CD4-positive, alpha-beta T cell treated with Interleukin-15 for 1 hour (primary cell): ENCODE measurements at regions not wholly inside any gene's neighbourhood (a gene's known extent, or its start where the extent isn't known, plus 50 kb on each side); places are given as distances from the start of the nearest gene placed in this dataset.

Source experiments
- DNase-seq: peaks from one replicate; pipeline ENCODE4 v3.0.0-alpha.2; 2020

DNA sequence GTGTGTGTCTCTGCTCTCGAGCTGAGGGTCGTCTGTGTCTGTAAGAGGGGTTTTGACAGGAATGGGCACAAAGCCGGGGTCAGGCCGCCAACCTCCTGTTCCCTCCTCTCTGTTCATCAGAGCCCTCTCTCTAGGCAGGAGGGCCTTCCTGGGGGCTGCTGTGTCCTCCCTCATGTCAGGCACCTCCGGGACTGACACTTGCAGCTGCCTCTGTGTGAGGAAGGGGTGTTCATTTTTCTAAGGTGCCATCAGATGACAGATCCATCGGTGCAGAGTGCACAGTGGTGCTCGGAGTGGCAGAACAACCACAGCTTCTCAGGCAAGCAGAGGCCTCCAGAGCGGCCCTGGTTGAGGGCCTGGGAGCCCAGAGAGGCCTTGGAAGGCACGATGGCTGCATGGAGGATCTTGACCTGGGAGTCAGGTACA, 265.4 kb upstream of the B3GAT1 start:
- no peak for DNase-seq

DNA sequence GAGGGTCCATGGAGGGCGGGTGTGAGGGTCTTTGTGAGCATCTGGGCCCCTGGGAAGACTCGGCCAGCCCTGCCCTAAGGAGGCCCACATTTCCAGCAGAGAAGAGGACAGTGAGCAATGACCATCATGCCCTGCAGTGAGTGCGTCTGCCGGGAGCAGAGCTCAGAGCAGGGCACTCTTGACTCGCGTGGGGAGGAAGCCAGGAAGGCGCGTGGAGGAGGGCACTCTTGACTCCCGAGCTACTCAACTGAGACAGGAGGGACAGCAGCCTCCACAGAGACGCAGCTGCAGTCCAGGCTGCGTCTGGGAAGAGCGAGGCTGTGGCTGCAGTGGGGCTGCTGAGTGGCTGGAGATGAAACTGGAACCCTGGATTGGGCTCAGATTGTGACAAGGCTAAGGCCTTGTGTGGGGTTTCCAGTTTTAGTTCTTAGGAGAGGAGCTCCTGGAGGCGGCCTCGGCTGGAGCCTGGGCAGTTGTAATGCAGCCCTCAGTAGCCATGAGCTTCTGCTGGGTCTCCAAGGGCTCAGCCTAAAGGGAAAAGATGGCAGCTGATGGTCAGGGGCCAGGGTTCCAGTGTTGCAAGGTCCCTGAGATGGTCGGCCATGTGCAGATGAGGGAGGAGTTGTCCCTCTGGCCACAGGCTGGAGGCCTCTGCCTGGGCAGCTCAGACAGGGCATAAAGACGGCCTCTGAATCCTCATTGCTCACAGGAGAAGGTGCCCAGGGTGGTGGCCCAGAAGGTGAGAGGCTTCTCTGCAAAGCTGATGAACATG, 264.7 kb upstream of the B3GAT1 start:
- DNase-seq, result no peak

DNA sequence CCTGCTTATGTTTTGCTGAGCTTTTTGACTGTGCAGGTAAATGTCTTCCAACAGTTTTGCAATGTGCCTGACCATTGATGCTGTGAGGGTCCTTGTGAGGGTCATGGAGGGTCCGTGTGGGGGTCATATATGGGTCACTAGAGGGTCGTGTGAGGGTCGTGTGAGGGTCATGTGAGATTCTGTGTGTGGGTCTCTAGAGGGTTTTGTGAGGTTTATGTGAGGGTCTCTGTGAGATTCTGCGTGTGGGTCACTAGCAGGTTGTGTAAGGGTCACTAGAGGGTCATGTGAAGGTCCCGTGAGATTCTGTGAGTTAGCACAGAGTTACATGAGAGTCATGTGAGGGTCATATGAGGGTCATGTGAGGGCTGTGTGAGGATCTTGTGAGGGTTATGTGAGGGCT, 263.9 kb upstream of the B3GAT1 start:
- DNase-seq, result no peak

DNA sequence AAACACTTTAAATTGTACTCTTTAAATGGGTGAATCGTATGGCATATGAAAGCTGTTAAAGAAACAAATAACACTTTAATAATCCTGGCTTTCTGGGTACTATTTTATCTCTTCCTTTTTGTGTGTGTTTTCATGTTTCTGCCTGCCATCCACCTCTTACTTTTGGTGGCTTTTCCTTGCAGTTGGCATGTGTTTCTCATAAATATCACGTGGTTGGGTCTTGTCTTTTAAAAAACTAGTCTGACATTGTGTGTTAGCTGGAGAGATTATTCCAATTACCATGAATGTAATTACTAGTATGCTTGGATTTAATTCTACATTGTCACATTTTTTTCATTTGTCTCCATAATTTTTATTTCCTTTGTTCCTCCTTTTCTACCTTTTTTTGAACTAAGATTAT, 262.9 kb upstream of the B3GAT1 start:
- DNase-seq, result no peak

DNA sequence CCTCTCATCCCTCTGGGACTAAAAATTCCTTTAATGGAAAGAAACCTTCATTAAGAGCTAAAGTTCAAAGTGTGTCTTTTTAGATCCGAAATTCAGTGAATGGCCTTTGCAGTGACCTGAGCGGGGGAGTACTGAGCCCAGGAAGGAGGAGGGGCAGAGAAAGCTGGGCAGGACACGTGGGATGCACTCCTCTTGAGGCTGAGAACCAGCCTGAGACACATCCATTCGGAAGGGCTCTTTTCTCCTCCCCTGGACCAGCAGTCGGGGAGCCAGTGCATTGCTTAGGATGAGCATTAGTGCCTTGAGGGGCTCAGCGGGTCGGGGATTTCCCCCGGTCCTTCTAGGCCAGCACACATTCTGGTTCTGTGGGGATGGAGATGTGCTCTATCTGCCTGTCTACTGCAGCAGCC, 258.9 kb upstream of the B3GAT1 start:
- no peak for DNase-seq

DNA sequence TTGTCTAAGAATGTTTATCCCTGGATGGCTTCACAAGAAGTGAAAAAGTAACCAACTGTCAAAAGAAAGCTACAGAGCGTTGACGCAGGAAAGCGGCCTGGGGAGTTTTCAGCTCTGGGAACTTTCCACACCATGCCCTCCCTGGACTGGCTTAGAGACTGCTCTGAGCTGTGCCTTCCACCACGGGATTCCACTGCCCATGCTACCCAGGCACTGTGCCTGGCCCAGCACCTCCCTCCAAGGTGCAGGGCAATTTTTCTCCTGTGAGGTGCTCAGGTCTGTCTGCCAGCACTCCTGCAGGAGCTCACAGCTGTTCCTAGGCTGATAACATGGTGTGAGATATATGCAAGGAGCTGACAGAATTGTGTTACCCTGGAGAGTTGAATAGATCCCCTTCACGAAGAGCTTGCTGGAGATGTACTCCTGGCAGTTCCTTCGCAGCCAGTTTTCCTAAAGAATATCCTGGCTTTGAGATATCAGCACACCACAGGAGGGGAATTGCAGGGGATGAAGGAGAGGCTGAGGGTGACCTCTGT, 258.3 kb upstream of the B3GAT1 start:
- DNase-seq, result no peak

DNA sequence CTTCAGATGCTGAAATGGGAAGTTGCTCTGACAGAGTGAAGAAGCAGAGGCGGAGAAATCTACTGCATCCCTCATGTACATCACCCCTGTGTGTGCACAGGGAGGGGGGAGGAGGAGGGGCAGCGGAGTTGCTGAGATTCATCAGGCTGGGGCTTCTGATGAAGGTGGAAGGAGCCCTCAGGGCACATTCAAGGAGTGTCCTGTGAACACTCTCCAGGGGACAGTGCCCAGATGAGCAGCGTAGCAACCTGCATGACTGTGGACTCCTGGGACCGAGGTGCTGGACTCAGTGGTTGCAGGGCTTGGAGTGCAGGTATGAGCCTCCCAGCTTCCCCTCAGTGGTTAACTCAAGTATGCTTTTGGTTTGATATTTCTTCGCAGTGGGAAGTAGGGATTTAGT, 257.8 kb upstream of the B3GAT1 start:
- no peak for DNase-seq

DNA sequence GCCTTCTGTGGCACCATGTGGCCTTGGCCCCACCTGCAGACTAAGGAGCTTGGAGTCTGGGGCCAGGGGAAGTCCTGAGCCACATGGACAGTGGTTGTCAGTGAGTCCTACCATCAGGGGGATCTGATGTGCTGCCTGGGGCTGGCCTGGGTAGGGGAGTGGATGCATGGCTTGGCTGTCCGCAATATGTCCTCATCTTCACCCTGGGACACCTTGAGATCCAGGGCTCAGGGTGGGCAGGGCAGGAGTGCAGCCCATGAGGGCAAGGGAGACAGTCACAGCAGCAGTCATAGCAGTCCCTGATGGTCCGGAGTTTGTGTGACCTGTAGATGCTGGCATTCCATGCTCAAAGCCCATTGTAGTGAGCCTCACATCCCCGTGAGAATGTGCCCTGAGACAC, 256.8 kb upstream of the B3GAT1 start:
- no peak for DNase-seq

DNA sequence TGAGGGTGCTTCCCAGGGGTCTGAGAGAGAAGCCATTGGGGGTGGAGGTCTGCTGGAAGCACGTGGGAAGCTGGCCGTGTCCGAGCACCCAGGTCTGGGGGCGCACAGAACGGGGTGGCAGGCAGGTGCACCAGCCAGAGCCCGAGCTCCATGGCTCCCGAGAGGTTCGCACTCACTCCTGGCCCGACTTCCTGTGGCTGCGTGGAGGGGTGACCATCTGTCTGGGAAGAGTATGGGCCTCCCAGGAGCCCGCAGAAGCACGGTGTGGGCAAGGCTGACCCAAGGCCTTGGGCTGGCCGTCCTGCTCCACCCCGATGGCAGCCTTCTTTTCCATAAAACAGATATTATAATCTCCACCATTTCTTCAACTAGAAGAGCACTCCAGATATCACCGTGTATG, 256.0 kb upstream of the B3GAT1 start:
- no peak for DNase-seq

DNA sequence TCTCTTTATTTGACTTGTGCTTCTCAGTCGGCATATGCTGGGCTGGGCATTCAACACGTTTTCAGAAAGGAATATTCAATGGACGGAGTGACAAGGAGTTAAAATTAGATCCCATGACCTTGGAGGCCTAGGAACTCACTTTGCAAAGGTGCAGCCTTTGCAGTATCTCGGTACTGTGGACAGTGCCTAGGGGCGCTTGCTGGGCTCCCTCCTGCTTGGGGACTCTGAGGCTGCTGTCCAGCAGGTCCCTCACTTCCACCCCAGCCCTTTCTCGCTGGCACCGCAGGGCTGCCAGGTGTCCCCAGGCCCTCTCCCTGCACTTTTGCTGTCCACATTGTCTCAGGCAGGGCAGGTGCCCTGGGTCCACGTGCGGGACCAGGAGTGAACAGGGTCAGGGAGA, 255.5 kb upstream of the B3GAT1 start:
- no peak for DNase-seq

DNA sequence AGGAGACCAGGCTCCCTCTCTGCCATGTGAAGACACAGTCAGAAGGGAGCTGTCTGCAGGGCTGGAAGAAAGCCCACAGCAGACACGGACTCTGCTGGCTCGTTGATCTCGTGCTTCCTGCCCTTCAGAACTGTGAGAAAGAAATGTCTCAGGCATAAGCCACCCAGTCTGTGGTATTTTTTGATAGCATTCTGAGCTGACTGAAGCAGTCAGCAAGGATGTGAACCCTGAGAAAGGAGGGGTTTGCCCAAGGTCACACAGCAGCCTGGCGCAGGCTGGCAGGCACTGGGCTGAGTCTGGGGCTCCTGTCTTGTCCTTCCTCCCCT, 255.1 kb upstream of the B3GAT1 start:
- DNase-seq, result no peak

DNA sequence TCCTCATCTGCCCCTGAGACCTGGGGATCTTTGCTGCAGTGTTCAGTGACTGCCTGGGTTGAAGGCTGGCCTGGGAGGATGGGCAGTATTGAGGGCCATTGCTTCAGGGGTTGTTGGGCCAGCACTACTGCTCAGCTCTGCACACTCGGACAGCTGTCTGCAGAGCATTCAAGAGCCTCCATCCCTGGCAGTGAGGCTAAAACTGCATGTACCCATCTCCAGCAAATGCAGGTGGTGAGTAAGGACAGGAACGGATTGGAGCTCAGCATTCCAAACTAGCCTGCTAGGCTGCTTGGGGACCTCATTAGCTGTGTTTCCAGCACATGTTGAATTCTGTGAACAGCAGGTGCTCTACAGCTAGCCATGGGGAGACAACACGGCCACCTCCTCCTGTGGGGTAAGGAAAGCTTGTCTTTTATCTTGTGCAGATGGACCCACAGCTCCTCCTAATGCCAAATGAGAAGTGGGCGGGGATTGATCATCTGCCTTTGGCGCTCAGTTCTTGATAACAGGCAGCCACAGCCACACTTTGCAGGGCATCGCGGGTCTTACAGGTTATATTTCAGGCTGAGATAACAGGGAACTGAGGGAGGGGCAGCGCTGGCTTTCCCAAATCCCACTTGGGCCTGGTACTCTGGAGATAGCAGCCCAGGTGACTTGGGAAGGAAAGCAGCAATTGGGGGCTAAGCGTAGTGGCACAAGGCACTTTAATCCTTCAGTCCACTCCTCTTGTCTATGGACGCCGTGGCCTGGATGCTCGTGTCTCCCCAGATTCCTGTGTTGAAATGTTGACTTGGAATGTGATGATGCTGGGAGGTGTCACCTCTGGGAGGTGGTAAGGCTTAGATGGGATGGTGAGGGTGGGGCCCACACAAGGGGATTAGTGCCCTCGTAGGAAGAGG, 254.5 kb upstream of the B3GAT1 start:
- no peak for DNase-seq

DNA sequence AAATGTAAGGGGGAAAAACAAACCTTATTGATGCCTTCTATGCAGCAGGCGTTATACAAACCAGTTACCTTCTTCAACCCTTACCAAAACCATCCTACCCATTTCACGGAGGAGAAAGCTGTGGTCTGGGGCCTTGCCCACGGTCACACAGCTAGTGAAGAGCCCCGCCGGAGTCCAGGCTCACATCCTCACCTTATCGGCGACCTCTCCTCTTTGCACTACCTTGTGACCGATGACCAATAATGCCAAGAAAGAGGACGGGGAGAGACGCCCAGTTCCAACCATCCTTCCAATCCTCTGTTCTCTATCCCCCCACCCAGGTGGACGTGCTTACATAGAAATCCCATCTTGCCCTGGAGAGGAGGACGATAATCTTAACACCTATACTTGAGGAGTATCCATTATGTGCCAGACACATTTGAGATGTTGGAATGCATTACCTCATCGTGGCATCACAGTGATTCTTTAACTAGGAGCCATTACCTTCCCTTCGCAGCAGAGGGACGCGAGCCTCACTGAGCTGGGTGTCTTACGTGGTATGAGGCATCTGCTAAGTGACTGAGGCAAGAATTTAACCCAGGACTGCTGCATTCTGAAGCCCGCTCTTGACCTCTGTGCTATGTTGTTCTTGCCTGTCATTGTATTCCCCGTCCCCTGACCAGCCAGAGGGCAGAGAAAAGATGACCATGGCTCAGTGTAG, 253.7 kb upstream of the B3GAT1 start:
- DNase-seq, result no peak

DNA sequence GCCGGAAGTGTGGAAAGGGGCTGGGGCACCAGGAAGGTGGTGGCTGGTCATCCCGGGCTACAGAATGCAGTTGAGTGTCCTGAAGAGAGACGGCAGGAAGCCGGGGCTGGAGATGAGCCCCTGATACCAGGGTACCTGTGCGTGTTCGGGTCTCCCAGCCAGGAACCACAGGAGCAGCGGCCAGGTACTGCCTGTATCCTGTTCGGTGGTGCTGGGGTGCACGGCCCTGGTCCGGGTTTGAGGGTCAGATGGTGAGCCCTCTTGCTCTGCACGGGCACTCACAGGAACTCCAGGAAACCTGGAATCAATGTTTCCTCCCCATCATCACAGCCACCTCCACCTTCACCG, 253.1 kb upstream of the B3GAT1 start:
- DNase-seq, result no peak

DNA sequence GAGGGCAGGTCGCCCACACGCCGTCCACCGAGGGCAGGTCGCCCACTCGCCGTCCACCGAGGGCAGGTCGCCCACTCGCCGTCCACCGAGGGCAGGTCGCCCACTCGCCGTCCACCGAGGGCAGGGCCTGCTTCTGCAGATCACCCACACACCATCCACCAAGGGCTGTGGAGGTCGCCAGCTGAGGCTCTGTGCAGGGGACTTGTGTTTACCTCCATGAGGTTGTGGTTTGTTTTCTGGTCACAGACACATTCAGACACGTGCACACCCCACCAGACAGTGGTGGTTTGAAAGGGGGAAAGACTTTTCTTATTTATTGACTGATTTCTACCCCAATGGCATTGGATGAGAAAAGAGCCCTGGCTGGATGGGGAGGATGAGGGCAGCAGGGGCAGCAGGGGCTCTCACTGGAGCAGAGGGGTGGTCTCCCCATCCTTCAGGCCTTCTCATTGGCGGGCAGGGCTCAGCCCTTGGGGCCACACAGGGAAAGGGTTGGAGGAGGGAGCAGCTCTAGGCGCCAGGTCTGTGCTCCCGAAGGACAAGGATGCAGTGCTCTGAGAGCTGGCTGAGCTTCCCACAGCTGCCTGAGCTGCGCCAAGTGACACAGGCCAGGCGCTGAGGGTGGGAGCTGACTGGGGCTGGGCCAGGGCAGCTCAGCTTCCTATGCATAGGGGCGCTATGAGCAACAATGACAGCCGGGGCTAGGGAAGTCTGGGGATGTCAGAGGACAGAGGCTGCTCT, 252.6 kb upstream of the B3GAT1 start:
- DNase-seq, result no peak

DNA sequence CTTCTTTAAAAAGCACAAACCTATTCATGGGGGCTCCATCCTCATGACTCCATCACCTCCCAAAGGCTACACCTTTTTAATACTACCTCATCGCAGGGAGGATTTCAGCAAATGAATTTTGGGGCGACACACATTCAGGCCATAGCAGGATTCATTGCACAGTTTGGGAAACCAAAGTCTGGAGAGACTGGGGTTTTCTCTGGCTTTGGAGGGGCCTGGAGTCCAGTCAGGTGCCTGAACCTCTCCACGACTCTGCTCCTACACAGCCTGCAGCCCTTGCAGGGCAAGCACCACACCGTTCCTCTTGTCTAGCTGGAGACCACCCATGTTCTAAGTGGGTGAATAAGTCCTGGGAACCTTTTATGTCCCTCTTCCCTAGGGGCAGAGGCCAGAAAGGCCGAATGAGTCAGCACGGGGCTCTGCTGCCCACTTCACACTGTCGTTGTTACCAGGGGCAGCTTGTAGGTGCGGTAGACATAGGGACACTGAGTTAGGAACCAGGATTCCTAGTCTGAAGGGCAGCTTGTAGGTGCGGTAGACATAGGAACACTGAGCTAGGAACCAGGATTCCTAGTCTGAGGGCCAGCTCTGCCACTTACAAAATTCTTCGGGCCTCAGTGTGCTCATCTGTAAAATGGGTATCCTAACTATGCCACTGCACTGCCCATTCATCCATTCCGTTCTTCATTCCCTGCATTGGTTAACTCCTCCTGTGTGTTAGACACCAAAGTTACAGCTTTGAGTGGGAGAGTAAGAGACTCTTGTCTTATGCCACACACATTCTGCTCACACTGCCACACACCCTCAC, 251.7 kb upstream of the B3GAT1 start:
- no peak for DNase-seq

DNA sequence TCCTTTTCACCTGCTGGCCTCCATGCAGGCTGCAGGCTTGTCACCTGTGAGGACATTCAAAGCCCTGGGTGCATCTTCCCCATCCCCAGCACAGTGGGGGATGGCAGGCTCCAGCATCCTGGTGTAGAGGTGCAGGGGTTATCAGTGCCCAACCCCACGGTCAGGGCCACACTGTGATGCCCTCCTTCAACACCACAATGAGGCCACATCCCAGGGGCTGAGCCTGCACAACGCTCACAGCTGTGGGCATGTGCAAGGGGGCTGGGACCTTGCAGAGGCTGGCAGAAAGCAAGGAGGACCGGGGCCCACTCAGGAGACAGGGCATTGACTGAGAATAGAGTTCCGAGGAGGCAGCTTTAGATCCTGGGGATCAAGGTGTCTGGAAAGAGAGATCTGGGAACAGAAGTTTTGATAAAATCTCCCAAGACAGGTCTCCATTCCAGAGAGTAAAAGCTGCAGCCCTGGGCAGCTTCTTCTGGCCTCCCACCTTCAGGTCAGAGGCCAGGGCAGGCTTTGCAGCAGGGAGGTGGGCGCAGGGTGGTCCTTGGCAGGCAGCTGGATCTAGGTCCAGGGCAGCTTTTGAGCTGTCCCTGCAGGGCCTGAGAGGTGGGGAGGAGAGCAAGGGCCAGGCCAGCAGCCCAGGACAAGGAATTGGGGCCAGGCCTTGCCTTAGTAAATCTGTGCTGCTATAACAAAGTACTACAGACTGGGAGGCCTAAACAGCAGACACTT, 250.8 kb upstream of the B3GAT1 start:
- DNase-seq, result no peak

DNA sequence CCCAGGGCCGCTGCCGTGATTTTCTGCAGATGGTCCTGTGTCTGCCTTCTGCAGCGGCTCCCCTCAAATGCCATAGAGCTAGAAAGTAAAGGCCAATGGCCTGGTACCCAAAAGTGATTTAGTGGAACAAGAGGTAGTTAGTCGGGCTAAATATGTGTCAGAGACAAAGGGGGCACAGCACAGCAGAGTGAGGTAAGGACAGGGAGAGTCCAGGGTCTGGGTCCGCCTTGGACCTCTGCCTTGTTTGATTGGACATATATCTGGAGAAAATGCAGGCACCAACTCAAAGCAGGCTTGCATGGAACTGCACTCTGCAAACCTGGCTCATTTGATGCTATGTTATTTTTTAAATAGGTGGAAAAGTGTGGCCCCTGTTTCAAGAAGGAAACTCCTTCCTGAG, 249.6 kb upstream of the B3GAT1 start:
- no peak for DNase-seq

DNA sequence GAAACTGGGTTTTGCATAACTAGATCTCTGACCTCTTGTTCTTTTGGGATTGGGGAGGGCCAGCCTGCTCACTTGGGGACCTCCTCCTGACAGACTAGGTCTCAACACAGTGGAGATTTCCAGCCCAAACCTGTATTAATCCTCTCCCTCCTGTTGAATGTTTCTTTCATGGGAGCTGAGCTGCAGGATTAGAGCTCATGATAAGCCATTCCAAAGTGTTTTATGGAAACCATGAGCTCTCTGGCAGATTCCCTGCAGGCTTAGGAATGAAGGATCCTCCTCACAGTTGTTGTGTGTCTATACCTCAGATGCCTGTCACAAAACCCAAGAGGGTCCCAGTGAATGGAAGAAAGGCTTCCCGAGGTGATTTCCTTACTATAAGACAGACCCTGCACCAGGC, 248.4 kb upstream of the B3GAT1 start:
- no peak for DNase-seq

DNA sequence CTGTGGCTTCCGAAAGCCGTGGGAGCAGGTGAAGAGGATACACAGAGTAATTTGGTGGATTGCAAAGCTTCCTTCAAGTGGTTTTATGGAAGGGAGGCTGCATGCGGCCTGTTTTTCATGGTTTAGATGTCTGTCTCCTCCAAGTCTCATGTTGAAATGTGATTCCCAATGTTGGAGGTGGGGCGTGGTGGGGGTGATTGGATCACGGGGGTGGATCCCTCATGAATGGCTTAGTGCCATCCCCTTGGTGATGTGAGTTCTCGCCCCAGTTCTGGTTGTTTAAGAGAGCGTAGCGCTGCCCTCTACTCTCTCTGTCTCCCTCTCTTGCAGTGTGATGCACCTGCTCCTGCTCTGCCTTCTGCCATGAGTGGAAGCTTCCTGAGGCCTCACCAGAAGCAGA, 247.8 kb upstream of the B3GAT1 start:
- DNase-seq, result no peak

DNA sequence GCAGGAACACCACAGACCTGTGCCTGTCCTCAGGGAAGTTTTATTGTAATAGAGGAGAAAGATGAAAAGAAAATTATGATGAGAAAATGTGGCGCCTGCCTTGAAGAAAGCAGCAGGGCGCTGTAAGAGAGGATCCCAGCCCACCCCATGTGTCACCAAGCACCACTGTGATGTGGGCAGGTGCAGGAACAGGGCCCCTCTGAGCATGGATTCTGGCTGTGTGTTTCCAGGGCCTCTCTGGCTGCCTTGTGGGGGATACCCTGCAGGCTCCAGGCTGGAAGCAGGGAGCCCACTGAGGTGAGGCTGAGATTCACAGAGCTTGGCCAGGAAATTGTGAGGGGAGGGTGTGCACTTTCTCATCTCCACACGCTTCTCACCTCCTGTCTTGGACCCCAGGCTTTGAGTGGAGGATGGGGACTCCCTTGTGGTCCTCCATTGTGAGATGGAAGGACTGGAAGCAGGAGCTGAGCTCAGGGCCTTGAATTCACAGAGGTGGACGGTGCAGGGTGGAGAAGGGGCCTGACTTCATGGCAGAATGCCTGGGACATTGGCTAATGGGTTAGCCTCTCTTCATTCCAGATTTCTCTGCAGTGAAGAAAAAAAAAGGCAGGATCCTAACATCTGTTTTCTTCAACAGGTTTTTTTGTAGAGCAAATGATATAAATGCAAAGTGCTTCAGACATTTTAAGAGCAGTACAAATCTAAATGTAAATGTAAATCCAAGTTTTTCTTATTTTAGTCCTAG, 246.6 kb upstream of the B3GAT1 start:
- DNase-seq, result no peak
